GM19455 (cell line): ENCODE measurements at regions not wholly inside any gene's neighbourhood (a gene's known extent, or its start where the extent isn't known, plus 50 kb on each side); places are given as distances from the start of the nearest gene placed in this dataset.

Experiments
- ATAC-seq: cut with Tn5 transposase; IDR thresholded peaks from one replicate; pipeline ENCODE4 v1.9.1; 2021; ENCODE audit not compliant: unreplicated experiment

DNA sequence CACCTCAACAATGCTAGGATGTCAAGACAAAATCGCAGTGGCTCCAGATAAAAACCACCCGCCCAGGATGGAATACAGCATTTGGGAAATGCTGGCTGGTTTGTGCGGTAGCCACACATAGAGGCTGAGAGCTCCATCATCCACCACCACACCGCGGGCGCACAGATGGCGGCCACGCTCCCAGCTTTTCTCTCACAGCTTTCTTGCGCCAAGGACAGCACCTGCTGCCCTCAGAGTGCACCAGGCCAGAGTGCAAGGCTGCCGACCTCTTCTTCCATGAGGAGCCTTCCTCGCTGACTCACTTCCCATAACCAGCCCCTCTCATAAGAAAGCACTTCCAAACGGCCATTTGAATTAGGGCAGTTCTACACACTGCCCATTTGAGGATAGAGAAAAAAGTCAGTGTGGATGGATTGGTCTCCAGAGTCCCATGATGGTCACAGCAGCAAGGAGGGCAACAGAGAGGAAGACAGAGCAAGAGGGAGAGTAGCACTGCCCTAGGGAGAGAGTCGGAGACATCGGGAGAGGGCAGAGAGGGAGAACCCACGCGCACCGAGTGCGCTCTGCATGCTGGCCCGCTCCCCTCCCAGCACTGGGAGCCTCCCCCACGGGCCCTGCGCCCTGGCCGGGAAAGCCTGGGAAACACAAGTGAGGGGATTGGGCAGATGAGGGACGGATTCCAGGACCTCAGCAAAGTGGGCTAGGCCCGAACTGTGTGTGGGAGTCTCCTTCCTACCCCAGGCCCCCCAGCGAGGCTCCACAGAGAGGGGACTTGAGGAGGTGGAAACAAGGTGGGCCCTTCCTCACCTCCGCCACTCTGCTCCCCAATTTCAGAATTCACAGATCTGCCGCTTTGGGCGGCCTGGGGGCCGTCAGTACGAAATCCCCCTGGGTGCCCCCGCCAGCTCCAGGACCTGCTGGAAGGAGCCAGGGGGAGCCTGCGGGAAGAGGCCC, 156.9 kb downstream of the USP12 start:
- ATAC-seq, result no peak

DNA sequence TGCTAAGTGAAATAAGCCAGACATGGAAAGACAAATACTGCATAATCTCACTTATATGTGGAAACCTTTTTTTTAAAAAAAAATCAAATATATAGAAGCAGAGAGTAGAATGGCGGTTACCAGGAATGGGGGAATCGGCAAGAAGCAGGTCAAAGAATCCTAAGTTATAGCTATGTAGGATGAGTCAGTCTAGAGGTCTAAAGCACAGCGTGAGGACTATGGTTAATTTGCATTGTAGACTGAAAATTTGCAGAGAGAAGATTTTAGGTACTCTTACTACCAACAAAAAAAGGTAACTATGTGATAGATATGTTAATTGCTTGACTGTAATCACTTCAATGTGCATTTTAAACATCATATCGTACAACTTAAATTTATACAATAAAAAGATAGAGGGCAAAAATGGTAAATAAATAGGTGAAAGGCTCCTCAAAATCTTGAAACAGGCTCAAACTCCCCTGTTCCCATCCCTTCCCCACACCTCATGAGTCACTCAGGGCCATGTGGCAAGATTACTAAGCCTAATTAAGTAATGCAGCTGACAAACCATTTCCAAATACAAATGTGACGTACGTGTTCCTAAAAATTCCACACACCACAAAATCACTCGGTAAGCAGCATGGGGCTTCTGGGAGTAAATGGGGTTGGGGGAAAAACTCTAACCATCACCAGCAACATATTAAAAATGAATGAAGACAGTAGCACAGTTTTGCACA, 159.0 kb downstream of the USP12 start:
- no peak for ATAC-seq

DNA sequence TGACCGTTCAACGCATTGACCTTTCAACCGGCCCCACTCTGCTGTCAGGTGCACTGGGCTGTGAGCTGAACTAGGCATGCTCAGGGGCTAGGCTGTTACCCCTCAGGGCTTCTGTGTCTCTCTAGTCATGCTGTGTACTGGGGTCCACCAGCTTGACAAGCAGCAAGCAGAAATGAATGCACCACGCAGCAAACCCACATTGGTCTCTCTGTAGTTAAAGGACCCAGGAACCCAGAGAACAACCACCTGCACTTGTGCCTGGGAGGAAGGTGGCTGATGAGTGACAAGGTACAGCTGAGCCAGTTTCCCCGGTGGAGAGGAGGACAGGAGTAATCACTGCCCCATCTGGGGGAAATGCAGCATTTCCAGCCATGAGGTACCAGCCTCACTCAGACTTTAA, 159.9 kb downstream of the USP12 start:
- ATAC-seq, result no peak

DNA sequence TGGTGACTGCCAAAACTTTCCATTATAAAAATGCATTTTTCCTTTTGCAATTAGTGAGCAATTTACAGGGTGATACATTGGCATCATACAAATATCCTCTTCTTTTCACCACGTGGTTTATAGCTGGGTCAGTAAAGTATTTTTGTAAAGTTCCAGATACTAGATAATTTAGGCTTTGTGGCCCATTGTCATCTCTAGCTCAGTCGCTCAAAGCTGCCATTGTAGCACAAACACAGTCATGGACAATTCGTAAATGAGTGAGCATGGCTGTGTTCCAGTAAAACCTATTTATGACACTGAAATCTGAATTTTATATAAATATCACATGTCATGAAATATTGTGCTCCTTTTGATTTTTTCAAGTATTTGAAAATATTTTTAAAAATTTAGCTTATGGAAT, 162.9 kb downstream of the USP12 start:
- ATAC-seq, result no peak

DNA sequence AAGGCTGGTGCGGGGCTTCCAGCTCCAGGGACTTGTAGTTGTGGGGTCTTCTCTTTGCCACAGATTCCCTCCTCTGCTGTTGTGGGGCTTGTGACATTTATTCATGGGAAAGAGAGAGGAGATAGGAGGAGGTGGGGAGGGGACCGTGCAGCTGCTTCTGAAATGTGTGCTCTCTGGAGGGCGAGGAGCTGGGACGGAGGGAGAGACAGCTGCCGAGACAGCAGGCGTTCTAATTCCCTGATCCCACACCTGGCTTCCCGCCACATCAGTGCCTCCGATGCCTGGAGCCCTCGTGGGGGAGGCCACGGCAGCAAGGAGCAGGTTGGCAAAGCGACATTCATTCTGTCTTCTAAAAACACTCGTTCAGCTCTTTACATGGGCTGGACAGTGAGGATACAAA, 164.4 kb downstream of the USP12 start:
- ATAC-seq, result no peak

DNA sequence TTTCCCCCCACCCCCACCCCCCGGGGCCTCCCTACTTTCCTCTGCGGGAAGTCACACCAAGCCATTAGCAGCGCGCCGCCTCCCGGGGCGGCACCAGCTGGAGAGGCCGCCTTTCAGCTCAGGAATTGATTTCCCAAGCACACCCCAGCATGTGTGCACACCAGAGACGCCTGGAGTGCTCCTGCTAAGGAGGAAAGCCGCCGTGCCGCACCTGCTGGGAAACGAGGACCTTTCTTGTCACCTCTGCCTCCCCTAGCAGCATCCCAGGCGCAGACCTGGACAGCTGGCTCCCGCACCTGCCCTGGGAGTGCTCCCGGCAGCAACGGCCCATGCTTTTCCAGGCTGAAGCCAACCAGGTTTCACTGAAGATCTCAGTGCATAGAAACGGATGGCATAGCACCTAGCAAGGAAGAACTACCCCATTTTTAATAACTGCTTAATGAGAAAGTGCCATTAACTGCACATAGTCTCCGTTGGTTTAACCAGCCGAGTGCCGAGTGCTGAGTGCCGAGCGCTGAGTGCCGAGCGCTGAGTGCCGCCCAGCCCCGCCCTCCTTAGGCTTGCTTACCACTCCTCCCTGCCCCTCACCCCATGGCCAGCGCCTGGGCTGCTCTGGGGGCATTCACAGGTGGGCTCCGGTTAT, 165.0 kb downstream of the USP12 start:
- no peak for ATAC-seq

DNA sequence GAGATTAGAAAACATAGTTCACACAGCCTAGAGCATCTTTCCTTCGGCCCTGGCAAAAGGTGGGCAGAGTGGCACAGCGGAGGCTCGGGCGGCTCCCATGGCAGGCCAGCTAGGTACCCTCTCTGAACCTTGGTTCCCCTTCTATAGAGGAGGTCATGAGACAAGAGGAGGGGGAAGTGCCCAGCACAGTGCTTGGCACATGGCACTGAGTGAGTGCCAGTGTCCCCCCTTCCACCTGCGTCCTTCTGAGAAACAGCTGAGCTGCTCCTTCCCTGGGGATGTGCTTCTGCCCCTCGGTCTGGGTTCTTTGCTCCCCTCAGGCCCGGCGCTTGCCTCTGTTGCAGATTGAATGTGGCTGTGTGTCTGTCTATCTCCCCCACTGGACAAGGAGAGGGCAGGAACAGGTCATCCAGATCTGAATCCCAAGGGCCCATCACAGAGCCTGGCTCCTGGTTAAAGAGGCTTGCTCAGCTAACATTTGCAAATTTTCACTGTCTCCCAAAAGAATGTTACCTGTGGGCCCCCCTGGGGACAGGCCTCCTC, 165.6 kb downstream of the USP12 start:
- ATAC-seq, result no peak

DNA sequence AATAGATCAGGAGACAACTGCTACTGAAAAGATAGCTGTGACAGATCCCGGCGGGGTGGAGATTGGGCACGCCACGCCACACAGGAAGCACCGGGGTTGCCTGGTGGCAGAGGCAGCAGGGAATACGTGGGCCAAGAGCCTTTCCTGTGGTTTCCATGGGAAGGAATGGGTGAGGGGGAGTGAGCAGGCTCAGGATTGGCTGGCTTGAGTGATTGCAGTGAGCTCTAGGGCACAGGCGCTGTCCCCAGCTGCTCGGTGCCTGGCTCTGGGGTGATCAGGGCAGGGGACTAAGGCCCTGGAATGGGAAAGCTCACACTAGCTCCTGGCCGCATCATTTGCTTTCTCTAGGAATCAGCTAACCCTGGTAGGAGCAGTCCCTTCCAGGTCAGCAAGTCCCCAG, 166.1 kb downstream of the USP12 start:
- ATAC-seq, result no peak

DNA sequence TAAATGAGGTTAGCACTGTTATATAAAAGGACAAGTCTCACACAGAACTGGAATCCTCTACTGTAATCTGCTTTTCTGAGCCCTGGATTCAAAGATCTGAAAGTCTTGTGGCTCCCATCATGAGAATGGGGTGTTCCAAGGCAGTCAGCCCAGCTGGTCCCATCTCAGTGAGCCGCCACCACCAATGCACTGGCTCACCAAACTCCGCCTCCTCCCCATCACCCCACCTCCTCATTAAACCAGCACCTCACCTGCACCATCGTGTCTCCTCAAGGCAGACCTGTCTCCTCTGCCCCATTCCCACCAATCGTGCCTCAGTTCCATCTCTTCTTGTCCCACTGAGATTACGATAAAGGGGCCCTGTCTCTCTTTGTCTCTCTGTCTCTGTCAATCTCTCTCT, 166.7 kb downstream of the USP12 start:
- no peak for ATAC-seq

DNA sequence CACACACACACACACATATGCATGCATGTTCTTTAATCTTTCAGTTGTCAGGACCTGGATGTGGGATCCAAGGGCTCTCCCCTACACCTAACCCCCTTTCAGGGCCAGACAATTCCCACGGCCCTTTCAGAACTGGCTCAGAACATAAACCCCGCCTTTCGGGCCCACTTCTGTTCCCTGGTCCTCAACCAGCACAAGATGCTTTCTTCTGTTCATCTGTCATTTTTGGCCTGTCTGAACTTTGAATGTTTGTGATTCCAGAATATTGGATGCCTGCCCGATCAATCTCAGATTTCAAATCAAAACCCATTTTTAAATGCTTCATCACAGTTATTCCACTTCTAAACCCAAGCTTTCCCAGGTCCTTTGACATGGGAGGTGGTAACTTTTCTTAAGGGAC, 167.3 kb downstream of the USP12 start:
- ATAC-seq, result no peak

DNA sequence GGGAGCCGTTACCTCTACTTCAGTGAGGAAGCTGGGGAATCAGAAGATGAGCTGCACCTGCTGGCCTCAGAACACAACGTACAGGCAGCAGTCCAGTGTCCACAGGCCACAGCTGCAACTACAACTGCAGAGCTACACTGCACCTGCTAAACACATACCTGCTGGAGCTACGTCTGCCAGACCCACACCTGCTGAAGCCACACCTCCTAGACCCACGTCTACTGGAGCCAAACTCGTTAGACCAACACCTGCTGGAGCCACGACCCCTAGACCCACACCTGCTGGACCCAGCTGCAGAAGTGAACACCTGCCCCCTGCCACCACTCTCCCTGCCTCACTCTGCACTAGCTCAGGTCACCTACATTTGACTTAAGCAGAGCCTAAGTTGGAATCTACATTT, 169.9 kb downstream of the USP12 start:
- ATAC-seq, result no peak

DNA sequence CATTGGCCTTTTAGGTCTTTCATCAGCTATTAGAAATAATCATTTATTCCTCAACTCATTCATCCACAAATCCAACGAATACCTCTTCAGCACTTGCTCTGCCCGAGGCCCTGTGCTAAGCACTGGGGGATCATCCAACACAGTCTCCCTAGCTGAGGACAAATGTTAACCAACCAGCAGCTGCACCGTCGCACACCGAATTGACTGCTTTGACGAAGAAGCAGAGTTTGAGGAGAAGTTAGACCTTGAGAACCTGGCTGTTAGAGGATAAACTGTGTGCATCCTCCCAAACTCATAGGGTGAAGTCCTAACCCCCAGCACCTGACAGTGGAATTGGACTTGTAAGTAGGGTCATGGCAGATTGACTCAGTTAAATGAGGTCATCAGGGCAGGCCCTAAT, 170.9 kb downstream of the USP12 start:
- ATAC-seq, result no peak

DNA sequence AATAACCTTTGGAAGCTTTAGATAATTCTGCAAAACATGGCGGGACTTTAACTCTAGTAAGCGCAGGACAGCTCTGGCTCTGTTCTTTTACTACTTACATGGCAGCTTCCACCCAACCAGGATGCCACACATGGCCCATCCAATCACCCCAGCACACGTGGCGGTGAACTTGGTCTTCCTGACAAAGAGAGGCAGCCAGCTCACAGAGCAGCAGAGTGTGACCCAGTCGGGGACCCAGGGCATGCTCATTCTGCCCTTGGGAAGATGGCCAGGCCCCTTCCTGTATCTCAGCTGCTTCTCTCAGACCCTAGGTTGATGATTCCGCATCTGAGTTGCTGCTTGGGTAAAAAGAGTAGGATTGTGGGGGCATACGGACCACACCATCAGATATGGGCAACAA, 172.1 kb downstream of the USP12 start:
- ATAC-seq, result no peak

DNA sequence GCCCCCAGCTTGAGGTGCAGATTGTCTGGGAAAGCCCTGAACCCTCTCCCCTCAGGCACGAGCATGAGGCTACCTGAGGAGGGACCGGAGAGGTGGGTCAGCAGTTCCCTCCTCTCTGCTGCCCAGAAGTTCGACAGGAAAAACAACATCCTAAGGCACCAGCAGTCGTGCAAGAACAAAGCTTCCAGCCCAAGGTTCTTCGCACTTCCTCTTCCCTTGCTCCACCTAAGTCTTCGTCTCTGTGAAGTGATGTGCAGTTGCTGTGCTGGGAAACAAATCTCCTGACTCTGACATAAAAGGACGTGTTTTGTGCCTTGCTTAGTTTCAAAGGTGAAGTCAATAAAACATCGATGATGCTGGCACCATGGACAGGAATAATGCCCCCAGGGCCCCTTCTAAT, 173.3 kb downstream of the USP12 start:
- no peak for ATAC-seq

DNA sequence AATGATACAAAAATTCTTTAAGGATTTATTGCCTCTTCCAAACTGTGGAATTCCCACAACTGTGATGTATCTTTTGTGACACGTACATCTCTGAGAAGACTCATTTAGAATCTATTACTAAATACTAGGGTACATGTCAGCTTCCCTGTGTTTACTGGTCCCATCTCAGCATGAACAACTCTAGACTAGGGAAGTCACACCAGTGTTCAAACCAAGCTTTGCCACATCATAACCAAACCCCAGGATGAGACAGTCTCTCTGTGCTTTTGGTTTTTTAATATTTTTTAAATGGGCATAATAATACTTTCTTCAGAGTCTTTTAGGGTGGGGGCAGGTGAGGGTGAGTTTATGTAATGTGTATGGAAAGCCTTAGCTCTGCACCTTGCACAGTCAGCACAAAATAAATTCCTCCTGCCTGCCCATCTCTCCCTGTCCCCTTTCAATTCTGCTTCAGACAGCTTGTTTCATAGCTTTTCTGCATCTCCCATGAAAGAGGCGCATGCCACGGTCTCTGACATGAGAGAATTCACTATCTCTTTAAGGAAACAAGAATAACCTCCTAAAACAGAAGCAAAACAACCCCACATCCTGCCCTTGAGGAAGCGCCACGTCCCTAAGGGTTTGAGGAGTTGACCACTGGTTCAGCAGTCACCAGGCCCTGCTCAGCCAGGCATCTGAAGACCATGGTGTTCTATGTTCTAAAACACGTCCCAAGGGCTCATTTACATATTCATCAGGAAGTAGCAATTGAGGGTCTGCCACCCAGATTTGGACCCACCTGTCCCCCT, 174.5 kb downstream of the USP12 start:
- ATAC-seq, result peak; percentile 76

DNA sequence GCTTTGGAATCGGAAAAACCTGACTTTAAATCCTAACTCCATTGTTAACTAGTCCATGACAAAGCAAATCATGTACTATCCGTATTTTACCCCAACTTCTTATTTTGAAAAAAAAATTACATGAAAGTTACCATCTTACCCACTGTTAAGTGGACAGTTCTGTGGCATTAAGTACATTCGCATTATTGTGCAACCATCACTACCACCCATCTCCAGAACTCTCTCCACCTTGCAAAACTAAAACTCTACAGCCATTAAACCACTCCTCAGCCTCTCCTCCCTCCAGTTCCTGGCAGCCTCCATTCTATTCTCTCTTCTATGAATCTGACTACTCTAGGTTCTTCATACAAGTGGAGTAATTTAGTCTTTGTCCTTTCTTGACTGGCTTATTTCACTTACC, 176.5 kb downstream of the USP12 start:
- no peak for ATAC-seq

DNA sequence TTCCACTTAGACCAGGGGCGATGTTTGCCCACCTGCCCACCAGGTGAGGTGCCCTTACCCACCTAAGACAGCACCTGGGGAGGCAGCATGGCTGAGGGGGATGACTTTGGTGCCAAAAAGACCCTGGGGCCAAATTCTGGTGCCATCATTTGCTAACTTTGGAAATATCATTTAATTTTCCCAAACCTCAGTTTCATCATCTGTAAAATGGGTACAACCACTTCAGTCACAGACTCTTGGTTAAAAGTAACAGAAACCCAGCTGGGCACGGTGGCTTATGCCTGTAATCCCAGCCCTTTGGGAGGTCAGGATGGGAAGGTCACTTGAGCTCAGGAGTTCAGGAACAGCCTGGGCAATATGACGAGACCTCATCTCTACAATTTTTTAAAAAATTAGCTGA, 177.8 kb downstream of the USP12 start:
- no peak for ATAC-seq

DNA sequence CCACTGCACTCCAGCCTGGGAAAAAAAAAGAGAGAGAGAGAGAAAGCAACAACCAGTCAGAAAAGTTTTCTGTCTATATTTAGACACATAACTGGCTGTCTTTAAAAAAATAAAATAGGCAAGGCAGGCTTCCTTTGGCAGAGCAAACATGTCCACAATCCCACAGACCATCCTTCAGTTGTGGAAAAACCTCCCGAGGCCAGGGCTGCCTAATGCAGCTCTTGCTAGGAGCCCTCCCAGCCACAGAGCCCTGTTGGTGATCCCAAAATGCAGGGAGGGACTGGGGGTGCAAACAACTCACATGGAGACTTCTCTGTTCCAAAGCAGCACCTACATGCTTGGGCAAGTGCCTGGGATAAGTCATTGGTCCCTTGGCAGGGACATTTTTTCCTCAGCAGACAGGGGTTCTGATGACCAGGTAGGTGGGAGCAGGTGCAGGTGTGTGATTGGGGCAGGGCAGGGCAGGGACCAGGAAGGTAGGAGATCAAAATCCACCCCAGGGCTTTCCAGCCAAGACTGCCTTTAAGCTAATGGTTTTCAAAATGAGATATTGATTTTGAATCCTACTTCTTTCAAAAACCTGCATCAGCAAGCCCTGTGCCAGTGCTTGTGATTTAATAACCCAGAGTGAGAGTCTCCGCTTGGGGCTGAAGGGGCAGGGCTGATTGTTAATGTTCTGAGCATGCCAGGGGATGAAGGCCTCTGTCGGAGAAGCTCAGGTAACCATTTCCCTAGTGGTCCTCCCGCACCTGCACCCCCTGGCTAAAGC, 178.5 kb downstream of the USP12 start:
- ATAC-seq, result no peak

DNA sequence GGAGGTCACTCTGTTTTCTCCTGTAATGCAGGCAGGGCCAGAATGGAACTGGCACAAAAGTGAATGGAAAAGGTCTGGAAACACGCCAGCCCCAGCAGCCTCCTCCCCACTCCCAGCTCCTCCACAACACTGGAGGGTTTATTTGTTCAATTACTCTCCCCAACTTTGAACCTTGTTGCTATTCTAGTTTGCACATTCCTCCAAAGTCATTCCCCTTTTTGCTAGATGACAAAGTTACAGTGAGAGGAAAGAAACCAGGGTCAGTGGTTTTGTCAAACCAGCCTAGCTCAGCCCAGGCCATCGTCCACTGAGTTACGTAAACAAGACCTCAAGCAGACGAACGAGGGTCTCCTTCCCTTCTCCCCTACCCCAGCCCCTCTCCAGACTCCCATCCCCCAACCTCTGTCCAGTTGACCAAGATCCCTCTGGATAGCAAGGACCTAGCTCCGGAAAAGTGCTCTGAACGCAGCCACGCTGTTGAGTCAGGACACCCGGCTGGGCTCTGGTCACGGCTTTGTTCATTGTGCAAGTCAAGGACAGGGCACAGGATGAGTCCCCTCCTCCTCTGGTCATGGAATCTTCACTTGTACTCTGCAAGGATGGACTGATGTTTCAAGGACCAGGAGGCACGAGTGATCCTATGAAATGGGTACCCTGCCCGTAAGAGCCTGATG, 180.0 kb downstream of the USP12 start:
- no peak for ATAC-seq
